DMS153 (cell line): ENCODE measurements at regions not wholly inside any gene's neighbourhood (a gene's known extent, or its start where the extent isn't known, plus 50 kb on each side); places are given as distances from the start of the nearest gene placed in this dataset.
"Not testable (repeated sequence)": the region's sequence is repeated elsewhere in the genome, so short reads cannot be mapped to it uniquely, and the experiment has no call there.

Experiments
- DNase-seq: peaks from one replicate; lab custom pipeline; 2025; lab: John Stamatoyannopoulos, UW

GRCh38 chr5:158202801-158203200, 343.9 kb upstream of the CLINT1 start:
- no peak for DNase-seq

GRCh38 chr5:158200619-158201018, 341.7 kb upstream of the CLINT1 start:
- DNase-seq = no peak

DNA sequence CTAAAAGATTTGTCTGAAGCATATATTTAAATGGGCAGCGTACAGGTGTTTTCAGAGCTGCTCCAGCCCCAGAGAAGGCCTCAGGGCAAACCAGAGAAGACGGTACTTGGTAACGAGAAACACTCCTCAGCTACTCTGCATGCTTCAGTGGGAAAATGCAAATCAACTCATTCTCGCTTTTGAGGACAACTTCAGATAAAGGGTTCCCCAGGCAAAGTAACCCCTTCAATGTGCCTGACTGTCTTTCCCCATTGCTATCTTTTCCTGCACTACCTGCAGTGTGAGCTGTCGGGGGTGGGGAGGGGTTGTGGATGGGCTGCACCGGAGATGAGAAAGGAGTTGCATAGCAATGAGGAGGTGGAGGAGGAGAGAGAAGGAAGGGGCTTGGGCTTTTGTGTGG, 339.7 kb upstream of the CLINT1 start:
- DNase-seq = no peak

DNA sequence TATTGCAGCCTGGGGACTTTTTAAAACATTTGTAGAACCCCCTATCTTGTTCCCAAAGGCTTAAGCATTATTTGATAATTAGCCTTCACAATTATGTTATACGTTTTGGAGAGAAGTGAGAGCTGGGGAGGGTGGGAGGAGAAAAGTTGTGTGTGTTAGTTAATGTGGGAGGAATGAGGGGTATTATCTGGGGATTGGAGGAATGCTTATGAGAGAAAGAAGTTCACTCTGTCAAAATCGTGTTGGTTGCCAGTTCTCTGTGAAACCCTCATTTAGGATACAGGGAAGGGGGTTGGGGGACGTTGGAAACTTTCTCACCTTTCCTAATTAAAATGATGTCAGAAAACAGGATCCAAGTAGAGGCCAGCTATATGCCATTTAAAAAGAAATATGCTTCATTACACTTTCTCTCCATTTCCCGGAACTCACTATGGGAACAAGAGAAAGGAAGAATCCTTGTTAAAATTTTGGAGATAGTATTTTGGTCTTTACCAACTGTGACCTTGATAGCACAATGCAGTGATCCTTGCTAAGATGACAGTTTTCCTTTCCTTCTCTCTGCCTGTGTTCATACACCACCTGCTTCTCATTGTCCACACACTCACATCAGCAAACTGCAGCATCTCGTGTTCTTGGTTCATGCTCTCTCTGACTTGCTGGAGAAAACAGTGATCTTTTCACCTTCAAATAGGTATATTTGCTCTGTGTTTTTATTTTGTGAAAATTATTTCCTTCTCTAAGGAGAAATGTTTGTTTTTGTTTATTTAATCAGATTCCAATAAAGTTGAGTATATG, 336.7 kb upstream of the CLINT1 start:
- DNase-seq = no peak

DNA sequence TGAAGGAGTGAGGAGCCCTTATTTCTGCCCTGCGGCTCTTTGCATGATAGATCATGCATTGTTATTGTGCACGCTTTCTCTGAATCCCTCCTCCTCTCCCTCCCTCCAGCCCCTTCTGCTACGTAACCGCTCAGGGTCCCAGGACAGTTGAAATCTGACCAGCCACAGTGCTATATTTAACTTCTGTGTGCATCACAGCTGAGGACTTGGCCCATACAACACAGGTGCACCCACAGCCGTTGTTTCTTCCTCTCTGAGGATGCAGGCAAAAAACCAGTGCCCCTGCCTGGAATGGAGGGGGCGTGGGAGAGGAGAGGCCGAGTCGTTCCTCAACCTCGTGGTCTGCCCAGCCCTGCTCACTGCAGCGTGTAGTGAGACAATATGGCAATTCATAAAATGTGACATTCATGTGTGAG, 335.6 kb upstream of the CLINT1 start:
- no peak for DNase-seq

GRCh38 chr5:158193395-158193794, 334.4 kb upstream of the CLINT1 start:
- not testable (repeated sequence) for DNase-seq

- no peak for DNase-seq
Observed at GRCh38 chr5:158180407-158180806, 321.5 kb upstream of the CLINT1 start.

GRCh38 chr5:158179271-158179670, 320.3 kb upstream of the CLINT1 start:
- DNase-seq = no peak

- no peak for DNase-seq
Observed at GRCh38 chr5:158178535-158178934, 319.6 kb upstream of the CLINT1 start.

DNA sequence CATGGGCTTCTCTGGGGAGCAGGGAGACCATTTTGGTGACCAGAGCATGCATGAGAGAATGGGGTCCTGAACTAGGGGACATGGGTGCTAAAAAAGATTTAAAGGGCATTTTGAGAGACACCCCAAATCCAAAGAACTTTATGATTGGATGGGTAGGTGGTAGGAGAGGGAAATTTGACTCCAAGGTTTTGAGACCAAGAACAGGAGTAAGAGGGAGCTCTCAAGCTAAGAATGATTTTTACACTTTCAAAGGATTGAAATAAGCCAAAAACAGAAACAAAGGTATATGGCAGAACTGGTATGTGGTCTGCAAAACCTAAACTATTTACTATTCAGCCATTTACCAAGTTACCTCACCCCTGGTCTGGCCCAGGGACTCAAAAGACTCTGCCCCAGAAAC, 318.2 kb upstream of the CLINT1 start:
- no peak for DNase-seq

- no peak for DNase-seq
Observed at GRCh38 chr5:158175934-158176481, 317.1 kb upstream of the CLINT1 start.

GRCh38 chr5:158174918-158175851, 316.2 kb upstream of the CLINT1 start:
- DNase-seq = peak; percentile 4

DNA sequence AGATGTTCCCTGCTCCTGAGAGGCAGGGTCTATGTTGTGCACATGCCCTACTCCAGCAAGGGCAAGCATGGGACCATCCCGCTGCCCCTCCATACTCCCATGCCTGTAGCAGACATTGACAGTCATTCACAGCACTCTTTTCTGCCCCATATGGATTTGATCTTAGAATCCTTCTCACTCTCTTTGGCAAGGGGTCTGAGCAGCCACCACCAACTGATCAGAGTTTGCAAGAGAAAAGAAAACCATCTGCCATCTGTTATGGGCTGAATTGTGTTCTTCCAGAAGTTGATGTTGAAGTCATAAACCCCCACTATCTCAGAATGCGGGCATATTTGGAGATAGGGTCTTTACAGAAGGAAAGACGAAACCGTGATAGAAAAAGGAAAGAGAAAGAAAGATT, 315.1 kb upstream of the CLINT1 start:
- no peak for DNase-seq

DNA sequence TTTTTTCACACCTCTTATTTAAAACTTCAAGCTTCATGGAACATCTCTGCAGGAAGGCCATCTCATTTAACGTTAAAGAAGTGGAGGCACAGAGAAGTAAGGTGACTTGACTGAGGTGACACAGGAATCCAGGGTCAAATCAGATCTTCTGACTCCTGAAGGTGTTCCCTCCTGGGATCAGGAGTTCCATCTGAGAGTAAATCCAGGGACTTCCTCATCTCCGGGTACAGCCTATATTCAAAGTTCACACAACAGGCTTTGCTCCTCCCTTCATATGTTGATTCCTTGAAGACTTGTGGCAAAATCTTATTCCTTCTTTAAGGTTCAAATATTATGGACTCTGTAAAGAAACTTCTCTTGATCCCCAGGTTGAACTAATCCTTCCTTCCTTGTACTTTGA, 313.1 kb upstream of the CLINT1 start:
- no peak for DNase-seq

GRCh38 chr5:158170534-158170933, 311.6 kb upstream of the CLINT1 start:
- no peak for DNase-seq

DNA sequence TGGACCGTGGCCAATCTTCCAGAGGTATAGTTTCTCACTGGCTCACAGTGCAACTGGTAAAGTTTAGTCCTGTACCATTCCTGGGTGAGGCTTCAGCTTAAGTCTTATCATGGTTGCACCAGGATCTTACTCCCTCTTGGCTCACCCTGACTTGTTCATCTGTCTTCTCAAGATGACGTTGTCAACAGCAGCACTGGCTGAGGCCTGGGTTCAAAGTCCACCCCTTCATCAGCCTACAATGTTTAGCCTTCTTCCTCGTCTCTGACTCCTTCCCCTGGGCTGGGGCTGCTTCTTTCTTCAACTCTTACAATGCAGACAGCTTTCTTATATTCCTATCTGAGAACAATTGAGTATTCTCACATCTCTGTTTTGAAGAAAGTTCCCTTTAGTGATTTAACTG, 311.1 kb upstream of the CLINT1 start:
- no peak for DNase-seq

GRCh38 chr5:158166424-158166823, 307.5 kb upstream of the CLINT1 start:
- no peak for DNase-seq

DNA sequence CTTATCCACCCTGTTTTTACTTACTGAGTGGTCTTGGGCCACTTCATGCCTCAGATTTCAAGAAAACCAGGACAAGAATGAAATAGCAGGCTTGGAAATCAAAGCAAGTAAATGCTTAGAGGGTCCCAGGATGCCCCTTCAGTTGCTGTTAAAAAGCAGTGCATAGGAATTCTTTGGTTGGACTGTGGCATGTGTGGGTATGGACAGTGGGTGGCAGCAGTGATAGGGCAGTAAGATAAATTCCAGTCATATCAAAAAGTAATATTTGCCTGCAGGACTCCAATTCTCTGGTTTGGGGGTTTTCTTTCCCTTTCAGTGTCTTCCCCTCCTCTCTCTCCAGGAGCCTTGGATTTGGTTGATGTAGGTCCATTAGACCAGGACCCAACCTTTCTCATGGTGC, 306.7 kb upstream of the CLINT1 start:
- DNase-seq = no peak

DNA sequence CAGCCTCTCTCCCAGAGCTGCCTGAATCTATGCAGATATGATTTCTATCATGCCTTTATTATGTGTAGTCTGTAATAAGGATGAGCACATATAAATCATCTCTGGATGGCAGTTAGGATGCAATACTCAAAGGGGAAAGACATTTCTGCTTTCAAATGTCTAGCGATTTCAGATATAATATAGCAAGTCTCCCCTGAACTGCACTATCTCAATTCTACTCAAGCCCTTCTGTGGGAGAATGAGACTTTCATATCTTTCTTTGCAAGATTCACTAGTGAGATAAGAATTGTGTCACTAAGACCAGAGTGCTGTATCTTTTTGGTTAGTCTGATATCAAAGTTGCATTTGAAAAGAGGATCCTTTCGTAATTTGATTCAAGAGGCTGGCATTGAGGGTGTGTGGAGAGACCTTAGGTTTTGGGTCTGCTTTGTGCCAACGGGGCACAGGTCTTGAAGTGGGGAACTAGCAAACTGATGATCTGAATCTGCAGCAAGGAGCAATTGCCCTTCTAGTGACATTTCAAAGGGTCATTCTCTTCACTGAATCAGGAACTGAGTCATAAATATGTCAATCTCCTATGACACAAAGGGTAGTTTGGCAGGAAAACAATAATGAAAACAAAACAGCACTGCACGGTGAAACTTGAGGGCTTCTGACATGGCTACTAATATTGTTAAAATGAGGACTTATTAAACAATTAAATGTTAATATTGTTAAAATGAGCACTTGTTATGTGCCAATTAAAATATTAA, 305.5 kb upstream of the CLINT1 start:
- no peak for DNase-seq

DNA sequence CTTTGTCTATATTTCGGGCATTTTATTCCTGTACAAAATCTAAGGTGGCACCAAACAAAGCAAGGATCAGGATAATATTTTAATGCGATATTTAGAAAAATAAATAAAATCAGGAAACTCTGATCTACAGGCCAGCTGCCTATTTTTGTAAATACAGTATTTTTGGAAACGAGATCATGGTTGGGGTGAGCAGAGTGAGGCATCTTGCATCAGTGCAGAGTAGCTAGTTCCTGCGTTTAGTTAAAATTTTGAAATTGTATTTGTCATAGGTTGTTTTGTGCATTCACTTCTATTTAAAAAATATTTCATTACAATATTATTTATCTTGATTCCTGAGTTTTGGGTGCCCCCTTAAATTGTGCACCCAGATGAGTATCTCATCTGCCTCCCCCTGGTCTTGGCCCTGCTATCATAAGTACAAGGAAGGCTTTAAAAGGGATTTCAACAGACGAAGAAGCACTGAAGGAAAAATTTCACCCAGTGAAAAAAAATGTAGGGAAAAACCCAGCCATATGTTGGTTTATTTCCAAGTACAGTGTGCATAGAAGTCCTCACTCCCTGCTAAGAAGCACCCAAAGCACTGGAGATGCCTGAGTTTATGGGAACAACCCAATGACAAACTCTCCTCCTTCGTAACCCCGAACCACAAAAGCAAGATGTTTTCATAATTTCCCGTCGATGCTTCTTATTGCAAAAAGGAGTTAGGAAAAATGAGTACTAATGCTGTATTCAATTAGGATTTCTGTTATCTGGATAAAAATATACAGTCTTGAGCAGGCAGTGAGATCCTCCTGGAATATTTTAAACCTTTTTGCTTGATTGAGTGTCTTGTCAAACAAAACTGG, 304.7 kb upstream of the CLINT1 start:
- DNase-seq = no peak

GRCh38 chr5:158162479-158163034, 303.6 kb upstream of the CLINT1 start:
- no peak for DNase-seq
